Islet of Langerhans (tissue), 1 donor: ENCODE measurements at regions not wholly inside any gene's neighbourhood (a gene's known extent, or its start where the extent isn't known, plus 50 kb on each side); places are given as distances from the start of the nearest gene placed in this dataset.

Experiments used
- FAIRE-seq: peaks from one replicate; lab custom pipeline; 2011; peaks lifted over from hg19 to GRCh38; lab: Jason Lieb, UNC

DNA sequence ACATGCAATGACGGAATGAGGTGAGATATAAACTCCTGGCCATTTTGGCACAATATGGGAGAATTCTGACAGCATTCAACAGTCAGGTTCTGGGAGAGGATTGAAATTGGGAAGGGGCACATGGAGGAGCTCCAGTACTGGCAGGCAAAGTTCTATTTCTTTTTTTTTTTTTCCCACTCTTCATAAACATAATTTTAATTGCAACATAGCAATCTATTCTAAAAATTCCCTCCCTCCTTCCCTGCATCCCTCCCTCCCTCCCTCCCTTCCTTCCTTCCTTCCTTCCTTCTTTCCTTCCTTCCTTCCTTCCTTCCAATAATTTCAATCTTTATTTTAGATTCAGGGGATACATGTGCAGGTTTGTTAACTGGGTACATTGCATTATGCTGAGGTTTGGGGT lies 93.2 kb downstream of the PTCSC3 start:
- FAIRE-seq: no peak

DNA sequence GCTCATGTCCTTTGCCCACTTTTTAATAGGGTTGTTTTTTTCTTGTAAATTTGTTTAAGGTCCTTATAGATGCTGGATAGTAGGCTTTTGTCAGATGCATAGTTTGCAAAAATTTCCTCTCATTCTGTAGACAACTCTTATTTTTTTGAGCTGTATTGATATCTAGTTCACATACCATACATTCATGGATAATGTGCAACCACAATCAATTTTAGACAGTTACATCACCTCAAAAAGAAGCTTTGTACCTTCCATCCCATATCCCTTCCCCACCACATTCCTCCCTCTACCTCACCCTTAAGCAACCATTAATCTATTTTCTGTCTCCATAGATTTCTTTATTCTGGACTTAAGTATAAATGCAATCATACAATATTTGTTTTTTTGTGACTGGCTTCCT lies 98.4 kb downstream of the PTCSC3 start:
- FAIRE-seq: no peak

DNA sequence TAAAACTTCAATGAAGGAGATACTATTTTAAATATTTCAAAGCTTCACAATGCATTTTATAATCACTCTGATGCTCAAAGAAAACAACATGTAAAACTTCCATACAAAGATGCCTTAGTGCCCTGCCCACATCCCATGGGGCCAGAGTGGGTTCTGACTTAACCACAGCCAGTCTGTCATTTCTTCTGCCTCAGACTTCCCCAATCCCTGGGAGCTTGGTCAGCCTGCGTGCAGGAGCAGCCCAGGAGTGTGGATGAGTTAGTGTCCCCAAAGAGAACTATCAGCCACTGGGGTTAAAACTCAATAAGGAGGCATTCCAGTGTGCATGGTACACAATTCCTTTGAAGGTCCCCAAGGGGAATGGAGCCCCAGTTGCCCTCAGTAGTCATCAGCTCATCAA lies 100.3 kb downstream of the PTCSC3 start:
- no peak for FAIRE-seq

DNA sequence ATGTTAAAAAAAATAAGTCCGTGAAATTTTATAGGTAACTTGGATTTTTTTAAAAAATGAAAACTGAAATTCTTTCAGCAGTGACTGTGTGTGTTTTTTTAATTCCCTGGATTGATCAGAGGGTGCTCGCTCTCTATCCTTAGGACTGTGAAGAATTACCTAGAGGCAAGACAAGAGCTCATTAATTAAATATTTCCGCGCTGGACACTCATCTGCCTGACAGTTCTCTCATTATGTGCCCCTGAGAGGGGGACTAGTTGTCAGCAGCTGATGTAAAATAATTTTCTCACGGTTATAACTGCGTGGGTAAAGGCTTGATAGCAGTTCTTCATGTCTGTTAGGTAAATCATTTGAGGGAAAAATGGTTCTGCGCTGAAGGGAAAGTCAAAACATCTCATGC lies 101.3 kb downstream of the PTCSC3 start:
- FAIRE-seq: no peak

DNA sequence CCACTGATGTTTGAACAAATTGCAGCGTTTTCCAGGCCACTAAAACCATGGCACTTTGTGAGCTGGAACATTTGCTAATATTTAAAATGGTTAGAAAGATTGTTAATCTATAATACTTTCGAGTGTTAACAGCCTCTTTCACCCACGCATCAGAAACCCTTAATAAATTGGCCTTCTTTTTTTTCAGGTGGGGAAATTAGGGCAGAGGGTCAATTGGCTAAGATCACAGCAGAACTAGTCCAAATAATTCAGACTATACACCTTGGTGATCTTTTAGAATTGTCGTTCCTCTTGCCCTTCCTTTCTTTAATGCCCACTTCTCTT lies 105.8 kb downstream of the PTCSC3 start:
- no peak for FAIRE-seq

DNA sequence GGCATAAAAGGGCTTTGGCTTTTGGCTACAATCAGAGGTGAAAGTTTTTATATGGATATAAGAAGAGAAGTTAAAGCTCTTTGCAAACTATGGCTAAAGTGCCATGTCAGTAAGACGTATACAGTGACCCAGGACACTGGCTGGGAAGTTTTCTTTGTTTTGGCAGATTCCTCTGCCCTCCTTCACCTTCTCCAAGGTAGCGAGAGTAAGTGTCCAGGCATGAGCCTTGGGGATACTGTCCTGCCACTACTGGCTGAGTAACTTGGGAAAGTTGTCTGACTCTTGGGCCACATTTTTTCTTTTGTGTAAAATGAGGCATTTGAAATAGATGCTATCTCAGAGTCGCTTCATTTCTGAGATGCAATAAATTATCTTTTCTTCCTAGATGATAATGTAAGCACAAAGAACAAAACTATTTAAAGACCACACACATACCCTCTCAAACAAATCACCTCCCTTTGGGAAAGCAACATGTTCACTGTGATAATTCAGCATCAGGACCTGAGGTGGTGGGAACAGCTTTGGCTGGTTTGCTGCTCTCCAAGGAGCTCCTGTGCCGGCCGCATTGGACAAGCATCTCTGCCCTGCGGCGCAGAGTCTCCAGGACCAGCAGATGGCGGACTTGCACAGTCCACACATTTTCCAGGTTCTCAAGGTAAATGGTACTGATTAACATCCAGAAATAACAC lies 106.3 kb downstream of the PTCSC3 start:
- peak; percentile 97 for FAIRE-seq

DNA sequence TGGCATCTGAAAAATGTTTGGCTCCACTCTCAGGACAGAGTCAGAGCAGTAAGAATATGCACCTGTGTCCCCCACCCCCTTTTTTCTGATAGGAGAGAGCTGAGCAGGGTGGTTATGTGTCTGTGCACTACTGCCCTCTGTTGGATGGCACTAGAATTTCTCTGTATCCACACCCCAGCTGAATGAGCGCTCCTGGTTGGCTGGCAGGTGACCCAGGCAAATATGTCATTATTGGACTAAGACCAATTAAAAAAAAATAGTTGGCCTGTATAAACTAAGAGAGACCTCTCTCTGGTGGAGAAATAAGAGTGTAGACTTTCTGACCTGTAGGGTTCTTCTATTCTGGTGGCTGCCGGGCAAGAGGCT lies 107.0 kb downstream of the PTCSC3 start:
- FAIRE-seq: peak; percentile 76

DNA sequence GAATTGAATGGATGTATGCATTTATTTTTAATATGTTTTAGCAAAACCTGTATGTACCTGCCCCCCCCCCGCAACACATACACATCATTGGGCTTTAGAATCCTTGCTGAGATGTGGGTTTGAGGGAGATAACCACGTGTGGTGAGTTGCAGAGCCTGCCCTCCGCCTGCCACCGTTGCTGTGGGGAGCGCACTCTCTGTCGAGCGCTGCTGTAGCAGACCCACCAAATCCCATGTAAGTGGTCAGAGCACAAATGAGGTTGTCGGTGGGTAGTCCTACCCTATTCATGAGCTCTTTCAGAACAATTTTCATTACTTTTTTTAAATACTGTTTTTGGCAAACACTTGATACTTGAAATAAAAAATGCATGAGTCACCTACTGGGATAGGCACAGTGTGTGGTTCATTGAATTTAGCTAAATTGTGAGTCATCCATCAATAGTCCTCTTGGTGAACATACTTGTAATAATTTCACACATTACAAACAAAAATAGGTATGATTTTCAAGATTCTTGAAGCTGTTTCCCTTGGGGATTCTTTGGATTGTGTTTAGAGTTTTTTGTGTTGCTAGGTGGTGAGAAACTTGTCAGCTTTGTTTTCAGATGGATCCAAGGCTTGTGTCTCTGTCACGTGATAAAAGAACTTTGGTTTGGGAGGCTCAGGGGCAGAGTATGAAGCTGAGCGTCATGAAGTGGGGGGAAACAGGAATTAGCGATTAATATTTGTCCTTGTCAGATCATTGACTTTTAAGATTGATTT lies 107.6 kb downstream of the PTCSC3 start:
- no peak for FAIRE-seq

DNA sequence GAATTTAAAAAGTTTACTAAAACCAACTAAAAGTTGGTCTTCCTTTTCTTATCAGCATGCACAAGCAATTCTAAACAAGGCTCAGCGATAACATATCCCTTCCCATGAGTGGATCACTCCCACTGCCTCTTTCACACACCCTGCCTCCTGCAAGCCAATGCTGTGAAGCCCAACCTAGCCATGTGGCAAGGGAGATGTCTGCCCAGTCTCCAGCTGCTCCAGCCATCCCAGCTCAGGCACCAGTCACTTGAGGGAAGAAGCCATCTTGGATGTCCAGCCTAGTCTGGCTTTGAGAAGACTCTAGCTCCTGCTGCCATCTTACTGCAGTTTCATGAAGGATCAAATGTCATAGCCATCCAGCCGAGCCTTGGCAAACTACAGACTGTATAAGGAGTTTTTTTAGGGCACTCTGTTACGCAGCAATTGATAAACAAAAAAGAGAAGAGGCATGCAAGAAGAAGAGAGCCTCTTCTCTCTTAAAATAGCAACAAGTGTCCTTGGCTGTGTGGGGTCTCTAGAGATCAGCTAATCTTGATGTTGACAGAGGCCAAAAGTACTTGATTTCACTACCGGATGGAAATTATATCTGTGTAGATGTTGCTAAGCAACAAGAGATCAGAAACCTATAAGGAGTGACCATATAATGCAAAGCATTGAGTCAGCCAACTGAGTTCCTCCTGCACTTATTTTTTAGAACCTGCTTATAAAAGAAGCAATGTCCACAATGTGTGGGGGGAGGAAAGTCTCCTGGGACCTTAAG lies 108.9 kb downstream of the PTCSC3 start:
- FAIRE-seq: no peak

DNA sequence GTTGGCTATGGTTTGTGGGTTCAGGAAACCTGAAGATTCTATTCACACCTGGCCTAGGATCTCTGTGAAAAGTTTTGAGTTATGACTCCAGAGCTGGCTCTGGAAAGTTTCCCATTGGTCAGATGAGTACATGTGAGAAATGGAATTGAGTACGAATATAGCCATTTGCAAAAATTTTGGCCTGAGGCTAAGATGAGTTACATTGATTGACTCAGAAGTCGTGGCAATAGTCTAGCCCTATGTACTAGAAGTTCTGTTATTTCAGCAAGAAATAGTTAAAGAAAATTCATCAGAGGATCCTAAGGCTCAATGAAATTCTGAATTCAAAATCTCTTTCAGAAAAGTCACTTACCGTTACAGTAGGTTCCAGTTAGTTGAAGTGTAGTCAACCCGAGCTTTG lies 109.9 kb downstream of the PTCSC3 start:
- no peak for FAIRE-seq

DNA sequence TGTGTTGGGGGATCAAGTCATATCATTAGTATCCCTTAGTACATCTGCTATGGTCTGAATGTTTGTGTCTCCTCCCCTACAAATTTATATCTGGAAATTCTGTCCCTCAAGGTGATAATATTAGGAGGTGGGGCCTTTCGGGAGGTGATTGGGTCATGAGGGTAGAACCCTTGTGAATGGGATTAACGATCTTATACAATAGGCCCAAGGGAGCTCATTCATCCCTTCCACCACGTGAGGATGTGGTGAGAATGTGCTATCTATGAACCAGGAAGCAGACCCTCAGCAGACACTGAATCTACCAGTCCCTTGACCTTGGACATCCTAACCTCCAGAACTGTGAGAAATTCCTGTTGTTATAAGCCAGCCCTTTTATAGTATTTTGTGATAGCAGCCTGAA lies 110.7 kb downstream of the PTCSC3 start:
- no peak for FAIRE-seq

DNA sequence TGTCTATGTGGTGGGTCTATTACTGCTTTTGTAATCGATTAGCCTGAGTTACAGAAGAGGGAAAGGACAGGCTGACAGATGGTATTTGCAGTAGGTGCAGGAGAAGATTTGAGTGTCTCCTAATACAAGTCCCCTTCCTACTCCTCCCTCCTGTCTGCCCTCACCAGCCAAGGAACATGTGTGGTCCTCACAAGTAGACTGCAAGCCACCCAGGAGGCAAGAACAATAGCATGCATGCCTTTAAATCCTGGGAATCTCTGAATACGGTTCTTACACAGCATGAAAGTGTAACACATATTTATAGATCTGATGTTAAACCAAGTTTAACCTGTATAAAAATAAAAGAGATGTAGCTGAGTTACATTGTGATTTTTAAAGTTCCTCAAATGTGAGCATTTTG lies 117.0 kb downstream of the PTCSC3 start:
- FAIRE-seq: no peak

DNA sequence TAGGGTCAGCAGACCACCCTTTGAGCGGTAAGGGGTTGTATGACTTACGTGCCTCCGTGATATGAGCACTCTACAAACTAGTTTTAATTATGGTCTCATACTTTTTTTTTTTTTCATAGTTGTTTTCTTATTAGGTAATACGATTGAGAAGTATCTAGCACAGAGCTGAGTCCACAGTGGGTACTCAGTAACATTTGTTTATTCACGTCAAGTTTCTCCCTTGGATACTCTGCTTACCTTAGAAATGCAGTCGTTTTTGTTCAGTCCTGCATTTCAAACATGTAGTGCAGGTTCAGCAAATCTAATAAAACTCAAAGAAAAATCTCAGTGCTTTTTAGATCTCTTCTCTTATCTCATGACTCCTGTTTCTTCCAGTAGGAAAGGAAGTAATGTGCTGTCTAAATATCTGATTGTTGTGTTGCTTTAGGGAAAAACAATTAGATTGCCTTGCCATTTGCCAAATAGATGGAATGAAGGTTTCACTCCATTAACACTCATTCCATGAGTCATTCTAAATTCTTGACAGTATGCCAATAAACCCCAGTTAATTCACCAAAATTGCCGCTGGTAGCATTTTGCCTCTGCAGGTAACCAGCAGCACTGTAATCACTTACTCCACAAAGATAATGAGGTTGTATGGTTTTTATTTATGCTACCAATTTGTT lies 118.9 kb downstream of the PTCSC3 start:
- peak; percentile 64 for FAIRE-seq

DNA sequence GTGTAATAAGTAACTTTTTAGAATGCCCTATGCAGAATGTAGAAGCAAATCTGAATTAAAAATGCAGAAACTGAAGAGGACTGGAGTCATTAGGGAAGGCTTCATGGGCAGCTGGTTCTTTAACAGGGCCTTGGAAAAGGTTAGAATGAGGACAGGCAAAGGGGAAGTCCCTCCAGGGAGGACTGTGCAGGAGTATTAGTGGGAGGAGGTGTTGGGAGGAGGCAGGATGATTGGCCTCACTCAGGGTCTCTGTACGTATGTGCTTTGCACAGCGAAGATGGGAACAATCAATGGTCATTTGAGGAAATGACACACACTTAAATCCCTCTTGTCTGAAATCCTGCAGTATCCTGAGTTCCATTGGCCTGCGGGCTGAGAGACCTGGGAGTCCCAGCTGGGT lies 119.7 kb downstream of the PTCSC3 start:
- FAIRE-seq: no peak

DNA sequence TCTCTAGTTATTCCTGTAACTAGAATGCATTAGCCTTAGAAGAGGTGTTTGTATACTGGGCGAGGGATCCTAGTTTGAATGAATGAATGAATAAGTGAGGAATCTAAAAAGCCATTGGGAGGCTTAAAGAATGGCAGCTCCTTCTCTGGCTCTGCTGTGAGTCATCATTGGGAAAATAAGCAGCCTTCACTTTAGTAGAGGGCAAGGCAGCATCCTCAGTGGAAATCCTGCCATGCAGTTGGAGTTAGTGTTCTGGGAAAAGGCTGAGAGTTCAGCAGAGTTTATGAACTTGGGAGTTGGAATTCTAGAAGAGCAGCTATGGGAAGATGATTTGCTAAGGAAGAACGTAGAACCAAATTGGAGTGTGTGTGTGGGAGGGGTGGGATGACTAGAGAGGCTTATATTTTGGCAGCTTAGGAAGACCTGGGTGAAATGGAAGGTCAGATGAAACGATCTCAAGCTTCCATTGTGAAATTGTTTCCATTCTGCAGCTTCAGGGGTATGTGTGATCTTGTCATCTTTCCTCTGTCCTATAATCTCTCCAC lies 120.8 kb downstream of the PTCSC3 start:
- no peak for FAIRE-seq

DNA sequence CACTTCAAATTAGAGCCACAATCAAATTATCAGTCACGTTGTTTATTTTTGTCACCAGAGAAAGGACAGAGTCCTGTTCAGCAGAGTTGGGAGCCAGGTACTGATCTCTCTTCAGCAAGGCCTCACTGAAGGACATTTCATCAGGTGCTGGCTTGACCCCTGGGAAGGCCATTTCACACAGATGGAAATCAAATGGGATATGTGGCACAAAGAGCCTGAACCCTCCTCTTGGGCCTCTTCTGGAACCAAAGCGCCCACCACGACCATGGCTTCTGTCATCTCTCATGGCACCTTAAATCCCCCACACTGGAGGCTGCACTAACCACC lies 121.5 kb downstream of the PTCSC3 start:
- FAIRE-seq: no peak

DNA sequence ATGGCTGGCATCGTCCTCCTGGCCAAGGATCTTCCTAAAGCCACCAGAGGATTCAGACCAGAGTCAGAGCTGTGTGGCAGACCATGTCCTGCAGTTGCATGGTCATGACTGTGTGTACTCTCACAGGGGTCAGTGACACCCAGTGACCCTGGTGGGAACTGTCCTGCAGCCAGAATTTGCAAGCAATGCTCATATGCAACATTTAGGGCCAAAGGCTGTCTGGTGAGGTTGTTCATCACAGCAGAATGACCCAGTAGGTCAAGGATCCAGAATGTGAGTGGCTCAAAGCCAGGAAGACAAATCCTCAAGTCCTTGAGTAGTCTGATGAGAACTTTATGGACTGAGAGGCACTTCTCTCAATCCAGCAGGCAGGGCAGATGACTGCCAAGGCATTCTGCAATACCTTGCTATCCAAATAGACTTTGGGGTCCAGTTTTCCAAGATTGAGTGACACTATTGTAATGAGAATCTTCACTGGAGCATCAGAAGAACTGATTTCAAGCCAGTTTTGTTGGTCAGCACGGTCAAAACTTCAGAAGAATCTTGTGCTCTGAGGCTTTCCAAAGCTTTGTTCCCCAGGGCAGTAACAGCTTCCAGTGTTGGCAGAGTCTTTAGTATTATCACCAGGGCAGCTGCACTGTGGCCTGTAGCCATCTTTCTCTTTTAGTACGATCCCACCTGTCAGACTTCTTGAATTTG lies 122.0 kb downstream of the PTCSC3 start:
- FAIRE-seq: no peak

DNA sequence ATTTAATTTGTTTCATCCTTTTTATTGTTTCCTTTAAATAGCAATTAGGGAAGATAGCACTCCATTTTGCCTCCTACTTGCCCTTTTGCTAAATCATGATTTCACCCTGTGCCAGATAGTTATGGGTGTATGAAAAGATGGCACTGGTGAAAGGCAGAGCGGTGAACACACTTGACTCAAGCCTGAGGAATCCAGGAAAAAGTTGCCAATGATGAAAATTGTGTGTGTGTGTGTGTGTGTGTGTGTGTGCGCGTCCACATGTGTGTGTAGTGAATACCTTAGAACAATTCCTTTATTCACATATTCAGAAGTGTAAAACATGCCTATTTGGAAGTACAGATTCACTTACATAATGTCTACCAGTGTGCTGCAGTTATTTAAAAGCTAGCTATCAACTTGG lies 123.8 kb downstream of the PTCSC3 start:
- no peak for FAIRE-seq

DNA sequence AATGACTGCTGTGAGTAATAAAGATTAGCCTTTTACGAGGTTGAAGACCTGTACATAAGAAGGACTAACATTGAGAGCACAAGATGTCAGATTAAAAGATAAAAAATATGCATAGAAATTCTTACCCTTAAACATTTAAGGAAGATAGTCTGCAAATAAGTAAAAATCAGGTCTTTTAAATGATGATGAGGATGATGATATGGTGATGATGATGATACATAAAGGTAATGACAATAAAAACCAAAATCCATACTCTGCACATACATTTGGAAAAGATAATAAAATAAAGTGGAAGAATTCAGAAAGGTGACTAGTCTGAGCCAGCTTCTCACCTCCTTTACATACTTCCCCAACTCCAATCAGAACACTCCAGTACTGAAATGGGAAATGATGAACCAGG lies 124.5 kb downstream of the PTCSC3 start:
- FAIRE-seq: no peak

DNA sequence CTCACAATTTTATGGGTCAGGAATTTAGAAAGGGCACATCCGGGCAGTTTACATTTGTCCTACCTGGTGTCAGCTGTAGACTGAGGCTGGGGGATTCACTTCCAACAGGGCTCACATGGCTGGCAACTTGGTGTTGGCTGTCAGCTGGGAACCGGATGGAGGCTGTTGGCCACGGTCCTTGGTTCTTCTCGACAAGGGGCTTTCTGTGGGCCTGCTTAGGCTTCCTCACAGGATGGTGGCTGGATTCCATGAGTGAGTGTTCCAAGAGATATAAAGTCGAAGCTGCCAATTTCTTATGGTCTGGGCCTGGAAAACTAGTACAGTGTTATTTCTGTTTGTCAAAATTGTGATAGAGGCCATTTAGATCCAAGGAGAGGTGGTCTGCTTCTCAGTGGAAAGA lies 127.9 kb downstream of the PTCSC3 start:
- FAIRE-seq: no peak

DNA sequence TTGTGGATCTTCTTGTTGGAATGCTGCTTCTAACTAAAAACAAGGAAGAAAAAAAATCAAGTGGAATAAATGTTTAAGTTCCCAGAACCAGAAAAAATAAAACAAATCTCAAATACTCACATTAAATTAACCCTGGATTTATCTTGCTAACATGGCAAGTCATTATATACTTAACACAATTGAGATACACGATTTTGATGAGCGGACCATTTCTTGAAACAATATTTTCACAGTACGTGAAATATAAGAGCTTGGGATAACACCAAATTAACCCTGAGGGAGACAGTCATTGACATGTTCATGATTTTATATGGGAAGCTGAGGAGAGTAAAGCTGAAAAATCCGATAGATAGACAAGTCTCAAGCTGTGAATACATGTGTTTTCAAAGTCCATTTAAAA lies 128.6 kb downstream of the PTCSC3 start:
- no peak for FAIRE-seq

DNA sequence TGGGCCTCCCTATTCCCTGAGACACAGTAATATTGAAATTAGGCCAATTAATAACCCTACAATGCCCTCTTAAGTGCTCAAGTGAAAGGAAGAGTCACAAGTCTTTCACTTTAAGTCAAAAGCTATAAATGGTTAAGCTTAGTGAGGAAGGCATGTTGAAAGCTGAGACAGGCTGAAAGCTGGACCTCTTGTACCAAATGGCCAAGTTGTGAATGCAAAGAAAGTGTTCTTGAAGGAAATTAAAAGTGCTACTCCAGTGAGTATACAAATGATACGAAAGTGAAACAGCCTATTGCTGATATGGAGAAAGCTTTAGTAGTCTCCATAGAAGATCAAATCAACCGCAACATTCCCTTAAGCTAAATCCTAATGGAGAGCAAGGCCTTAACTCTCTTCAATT lies 140.8 kb downstream of the PTCSC3 start:
- FAIRE-seq: no peak
